Liver (tissue), 8 donors: ENCODE measurements at regions not wholly inside any gene's neighbourhood (a gene's known extent, or its start where the extent isn't known, plus 50 kb on each side); places are given as distances from the start of the nearest gene placed in this dataset.

Experiments
- DNase-seq: peaks from one replicate; pipeline ENCODE4 v3.0.0-alpha.2; 2017; ENCODE audit warnings: low spot score
- H3K27ac ChIP-seq, 2 donors: one replicate each; pipeline ENCODE4 v1.7.0; 2013; ENCODE audit warnings: inconsistent platforms in 2 of 2, low read length in 2 of 2, control low read depth in 1 of 2, low read depth in 1 of 2, mild to moderate bottlenecking in 1 of 2
- H3K27me3 ChIP-seq, 4 donors: one replicate each; pipeline versions ENCODE4 v1.6.1 to v1.7.0; 2013; ENCODE audit warnings: low read length in 3 of 4, inconsistent platforms in 1 of 4, mild to moderate bottlenecking in 1 of 4, moderate library complexity in 1 of 4; ENCODE audit not compliant: control insufficient read depth in 4 of 4, insufficient read depth in 4 of 4
- H3K36me3 ChIP-seq, 4 donors: one replicate each; pipeline versions ENCODE4 v1.6.1 to v1.7.0; 2013; ENCODE audit warnings: low read length in 3 of 4, mild to moderate bottlenecking in 3 of 4, low read depth in 1 of 4, moderate library complexity in 1 of 4; ENCODE audit not compliant: control insufficient read depth in 4 of 4, insufficient read depth in 3 of 4
- H3K4me1 ChIP-seq, 4 donors: one replicate each; pipeline versions ENCODE4 v1.6.1 to v1.7.0; 2013; ENCODE audit warnings: low read length in 3 of 4, mild to moderate bottlenecking in 3 of 4, moderate library complexity in 1 of 4; ENCODE audit not compliant: control insufficient read depth in 4 of 4, insufficient read depth in 4 of 4
- H3K4me3 ChIP-seq, 3 donors: one replicate each; pipeline versions ENCODE4 v1.6.1 to v1.7.0; 2013; ENCODE audit warnings: low read length in 3 of 3, control low read depth in 1 of 3, low read depth in 1 of 3, mild to moderate bottlenecking in 1 of 3
- H3K9ac ChIP-seq, 2 donors: one replicate each; pipeline ENCODE4 v1.7.0; 2013; ENCODE audit warnings: low read length in 2 of 2, mild to moderate bottlenecking in 2 of 2, moderate library complexity in 2 of 2, control low read depth in 1 of 2, low read depth in 1 of 2
- H3K9me3 ChIP-seq, 4 donors: one replicate each; pipeline versions ENCODE4 v1.6.1 to v1.7.0; 2013; ENCODE audit warnings: low read length in 3 of 4; ENCODE audit not compliant: control insufficient read depth in 4 of 4
- GABPA ChIP-seq, 2 donors: IDR thresholded peaks in 1 of 2; conservative IDR thresholded peaks in 1 of 2; 2 replicates each; pipeline ENCODE4 v1.6.1; 2016; ENCODE audit warnings: antibody characterized with exemption in 2 of 2, mild to moderate bottlenecking in 1 of 2, moderate library complexity in 1 of 2
- HNF4G ChIP-seq: IDR thresholded peaks from 2 replicates; pipeline ENCODE4 v1.6.1; 2016; ENCODE audit warnings: antibody characterized with exemption
- JUND ChIP-seq, 2 donors: IDR thresholded peaks; 2 replicates each; pipeline ENCODE4 v1.6.1; 2016; ENCODE audit warnings: antibody characterized with exemption in 2 of 2
- NR2F2 ChIP-seq: IDR thresholded peaks from 2 replicates; pipeline ENCODE4 v1.6.1; 2016; ENCODE audit warnings: antibody characterized with exemption
- RAD21 ChIP-seq, 2 donors: IDR thresholded peaks; 2 replicates each; pipeline ENCODE4 v1.6.1; 2016; ENCODE audit warnings: antibody characterized with exemption in 2 of 2, mild to moderate bottlenecking in 2 of 2
- REST ChIP-seq: IDR thresholded peaks from 2 replicates; pipeline ENCODE4 v1.6.1; 2016; ENCODE audit warnings: antibody characterized with exemption, mild to moderate bottlenecking
- RXRA ChIP-seq, 2 donors: IDR thresholded peaks; 2 replicates each; pipeline ENCODE4 v1.6.1; 2017 to 2018; ENCODE audit warnings: antibody characterized with exemption in 2 of 2, mild to moderate bottlenecking in 1 of 2
- SP1 ChIP-seq: IDR thresholded peaks from 2 replicates; pipeline ENCODE4 v1.6.1; 2018; ENCODE audit warnings: antibody characterized with exemption, mild to moderate bottlenecking
- ZBTB33 ChIP-seq: IDR thresholded peaks from 2 replicates; pipeline ENCODE4 v1.6.1; 2016; ENCODE audit warnings: antibody characterized with exemption
- WGBS: extraction: QIAGEN DNeasy Blood & Tissue Kit; methylation state at CpG from one replicate; pipeline ENCODE4 v1.1.7; 2013; 5-methylcytosine and 5-hydroxymethylcytosine counted together
- TF ChIP-seq, protein P1 (sequence below): IDR thresholded peaks from 2 replicates; pipeline ENCODE4 v1.6.1; 2016; ENCODE audit warnings: antibody characterized with exemption
- TF ChIP-seq, protein P2 (sequence below): fragments of 150-350 bp; IDR thresholded peaks from 2 replicates; pipeline ENCODE4 v1.5.1; 2017; ENCODE audit warnings: improper control_type of control experiment, low read depth, low read length; ENCODE audit not compliant: missing input control
- donor health status: healthy.
- donor health status: healthy.
- donor health status: healthy.
- donor health status: healthy.
- donor health status: healthy.

GRCh38 chr2:240362216-240362755, 73.2 kb upstream of the GPC1 start:
- Histone ChIP-seq H3K36me3 (no peaks in the 10 kb centered on the region), H3K4me1 (no peaks in the 10 kb centered on the region), H3K9me3 (peaks cover 0 to 6% (median 0%) of the 10 kb centered on the region in 4 donors), H3K27ac (no peak overlapping the region), H3K9ac (no peak overlapping the region), H3K27me3 (no peaks in the 10 kb centered on the region), H3K4me3 (no peak overlapping the region)
- TF ChIP-seq JUND (IDR thresholded peaks at IDR 0.05) (no peak), HNF4G (no peak), RXRA (IDR thresholded peaks at IDR 0.05) (no peak), GABPA (IDR thresholded peaks at IDR 0.05 in 1 of 2, conservative IDR thresholded peaks at IDR 0.05 in 1 of 2) (no peak), NR2F2 (no peak), RAD21 (IDR thresholded peaks at IDR 0.05) (no peak)
- TF ChIP-seq, protein P1, sequence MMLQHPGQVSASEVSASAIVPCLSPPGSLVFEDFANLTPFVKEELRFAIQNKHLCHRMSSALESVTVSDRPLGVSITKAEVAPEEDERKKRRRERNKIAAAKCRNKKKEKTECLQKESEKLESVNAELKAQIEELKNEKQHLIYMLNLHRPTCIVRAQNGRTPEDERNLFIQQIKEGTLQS = no peak
- no peak for DNase-seq
- WGBS = 88% methylated on average over 10 of the region's 10 CpGs

DNA sequence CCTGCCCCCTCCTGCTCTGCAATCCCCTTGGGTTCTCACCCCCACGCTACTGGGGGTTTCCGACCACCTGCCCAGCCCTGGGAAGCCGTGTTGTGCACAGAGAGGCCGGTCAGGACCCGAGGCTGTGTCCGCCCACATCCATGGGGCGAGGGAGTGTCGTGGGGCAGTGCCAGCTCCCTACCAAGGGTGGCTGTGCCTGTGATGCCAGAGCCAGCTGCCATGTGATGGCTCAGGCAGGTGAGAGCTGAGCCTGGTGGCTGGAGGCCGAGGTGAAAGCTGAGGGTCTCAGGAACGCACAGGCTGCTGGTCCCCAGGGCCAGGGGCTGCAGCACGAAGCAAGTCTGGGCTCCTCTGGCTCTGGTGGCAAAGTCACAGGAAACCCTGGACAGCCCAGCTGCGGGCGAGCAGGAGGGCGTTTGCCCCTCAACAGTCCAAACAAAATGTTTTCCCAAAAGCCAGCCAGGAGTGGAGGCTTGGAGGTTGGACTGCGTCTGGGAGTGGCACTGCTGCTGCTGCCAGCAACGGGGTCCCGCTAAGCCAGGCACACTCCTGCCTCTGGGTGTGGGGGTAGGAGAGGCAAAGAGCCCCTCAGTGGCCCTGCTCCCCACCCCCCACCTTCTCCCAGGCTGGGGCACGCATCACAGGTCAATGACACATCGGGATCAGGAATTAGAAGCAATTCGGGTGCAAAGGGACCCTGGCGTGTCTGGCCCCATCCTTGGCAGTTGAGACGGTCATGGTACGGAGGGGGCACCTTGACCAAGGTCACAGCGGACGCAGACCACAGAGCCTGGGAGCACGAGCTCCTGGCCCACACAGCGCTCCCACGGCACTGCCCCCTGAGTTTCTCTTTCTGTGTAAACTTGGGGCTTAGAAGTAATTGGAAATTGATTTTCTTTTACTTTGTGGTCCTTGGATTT, 72.4 kb upstream of the GPC1 start:
- no peaks in the 10 kb centered on the region for H3K36me3 ChIP-seq
- H3K27ac ChIP-seq = no peak overlapping the region
- H3K4me3 ChIP-seq = no peak overlapping the region
- H3K4me1 ChIP-seq = peaks cover 0 to 2% (median under 1%) of the 10 kb centered on the region in 4 donors
- no peaks in the 10 kb centered on the region for H3K27me3 ChIP-seq
- peaks cover 0 to 6% (median 0%) of the 10 kb centered on the region in 4 donors for H3K9me3 ChIP-seq
- H3K9ac ChIP-seq = no peak overlapping the region
- DNase-seq = no peak
- TF ChIP-seq HNF4G (no peak), JUND (IDR thresholded peaks at IDR 0.05) (no peak)
- WGBS = 80% methylated on average over 28 of the region's 28 CpGs

- peaks cover 4 to 9% (median 8%) of the 10 kb centered on the region in 4 donors for H3K4me1 ChIP-seq
- WGBS = 79% methylated on average over 28 of the region's 28 CpGs
- TF ChIP-seq, protein P1 = no peak
- peaks cover 0 to 6% (median 0%) of the 10 kb centered on the region in 4 donors for H3K9me3 ChIP-seq
- H3K36me3 ChIP-seq = no peaks in the 10 kb centered on the region
- H3K27me3 ChIP-seq = no peaks in the 10 kb centered on the region
- no peak overlapping the region for H3K4me3 ChIP-seq
- no peak for DNase-seq
- no peak overlapping the region for H3K9ac ChIP-seq
- H3K27ac ChIP-seq = no peak overlapping the region
Measured at GRCh38 chr2:240363746-240364581, 71.5 kb upstream of the GPC1 start.

DNA sequence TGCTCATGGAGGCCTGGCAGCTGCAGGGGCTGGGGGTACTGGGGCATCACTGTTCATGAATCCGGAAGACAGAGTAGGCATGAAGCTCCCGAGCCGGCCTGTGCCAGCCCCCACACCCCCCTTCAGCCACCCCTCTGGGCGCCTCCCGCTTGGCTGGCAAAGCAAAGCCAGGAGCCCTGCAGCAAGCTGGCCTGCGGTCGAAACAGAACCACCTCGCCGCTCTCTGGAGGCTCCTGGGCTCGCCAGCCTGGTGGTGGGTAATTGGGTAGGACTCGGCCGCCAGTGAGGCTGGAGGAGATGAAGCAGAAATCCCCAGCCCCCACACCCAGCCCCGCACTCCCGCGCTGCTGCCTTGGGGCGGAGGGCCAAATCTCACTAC, 70.9 kb upstream of the GPC1 start:
- H3K27ac ChIP-seq = no peak overlapping the region
- no peaks in the 10 kb centered on the region for H3K27me3 ChIP-seq
- no peak overlapping the region for H3K9ac ChIP-seq
- H3K4me3 ChIP-seq = no peak overlapping the region
- no peak for DNase-seq
- H3K36me3 ChIP-seq = no peaks in the 10 kb centered on the region
- 94% methylated on average over 16 of the region's 16 CpGs for WGBS
- H3K9me3 ChIP-seq = peaks cover 0 to 6% (median 0%) of the 10 kb centered on the region in 4 donors
- H3K4me1 ChIP-seq = peaks cover 4 to 14% (median 13%) of the 10 kb centered on the region in 4 donors
- TF ChIP-seq, protein P2, sequence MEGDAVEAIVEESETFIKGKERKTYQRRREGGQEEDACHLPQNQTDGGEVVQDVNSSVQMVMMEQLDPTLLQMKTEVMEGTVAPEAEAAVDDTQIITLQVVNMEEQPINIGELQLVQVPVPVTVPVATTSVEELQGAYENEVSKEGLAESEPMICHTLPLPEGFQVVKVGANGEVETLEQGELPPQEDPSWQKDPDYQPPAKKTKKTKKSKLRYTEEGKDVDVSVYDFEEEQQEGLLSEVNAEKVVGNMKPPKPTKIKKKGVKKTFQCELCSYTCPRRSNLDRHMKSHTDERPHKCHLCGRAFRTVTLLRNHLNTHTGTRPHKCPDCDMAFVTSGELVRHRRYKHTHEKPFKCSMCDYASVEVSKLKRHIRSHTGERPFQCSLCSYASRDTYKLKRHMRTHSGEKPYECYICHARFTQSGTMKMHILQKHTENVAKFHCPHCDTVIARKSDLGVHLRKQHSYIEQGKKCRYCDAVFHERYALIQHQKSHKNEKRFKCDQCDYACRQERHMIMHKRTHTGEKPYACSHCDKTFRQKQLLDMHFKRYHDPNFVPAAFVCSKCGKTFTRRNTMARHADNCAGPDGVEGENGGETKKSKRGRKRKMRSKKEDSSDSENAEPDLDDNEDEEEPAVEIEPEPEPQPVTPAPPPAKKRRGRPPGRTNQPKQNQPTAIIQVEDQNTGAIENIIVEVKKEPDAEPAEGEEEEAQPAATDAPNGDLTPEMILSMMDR = no peak
- no peak for TF ChIP-seq ZBTB33
- no peak for TF ChIP-seq RXRA (IDR thresholded peaks at IDR 0.05)
- TF ChIP-seq REST = no peak
- no peak for TF ChIP-seq SP1
